ENCODE measurements at regions not wholly inside any gene's neighbourhood (a gene's known extent, or its start where the extent isn't known, plus 50 kb on each side); places are given as distances from the start of the nearest gene placed in this dataset.

GRCh38 chr2:226424971-226425370, 374.6 kb downstream of the IRS1 start:
- H3K9ac ChIP-seq (ENCODE audit: extremely low read depth, insufficient read length, low read length) = no peak overlapping the region
- WGBS (ENCODE audit: extremely low coverage, insufficient read length, low lambda C conversion rate) = no CpG with 5 or more reads among the region's 3 CpGs
- H3K4me2 ChIP-seq (ENCODE audit: insufficient read depth, insufficient read length, low read length) = no peak overlapping the region
- Mint-ChIP-seq H3K4me1 (peaks cover 15 to 20% of the 10 kb centered on the region in 2 experiments), H3K27me3 (ENCODE audit: low read depth) (no peaks in the 10 kb centered on the region), H3K27ac (peak overlapping the region in 1 of 3 experiments; percentile 58; a peak in 1 of 7 replicates), H3K36me3 (ENCODE audit: insufficient read depth in 1 of 3, low read depth in 3 of 3) (no peaks in the 10 kb centered on the region), H3K9me3 (no peaks in the 10 kb centered on the region), H3K4me3 (no peak overlapping the region)
- H3K4ac ChIP-seq (ENCODE audit: low read depth, low read length) = no peak overlapping the region
- H3K56ac ChIP-seq (ENCODE audit: insufficient read length, low read depth, low read length) = no peak overlapping the region
- no peak for DNase-seq
- H3K27me3 ChIP-seq (ENCODE audit: insufficient read depth, low read length) = no peaks in the 10 kb centered on the region
- H2BK20ac ChIP-seq (ENCODE audit: low read depth, low read length, poor library complexity, severe bottlenecking) = no peak overlapping the region
- H3K18ac ChIP-seq (ENCODE audit: insufficient read length, low read depth, low read length) = no peak overlapping the region
- no peak overlapping the region for H4K8ac ChIP-seq (replicated peaks; ENCODE audit: insufficient read length, low read depth, low read length)
- peaks cover 3% of the 10 kb centered on the region; the same call in 1 of the 2 replicates for H3K4me1 ChIP-seq (ENCODE audit: insufficient read depth, low read length)
- H3K79me1 ChIP-seq (ENCODE audit: insufficient read depth, low read depth, low read length, poor library complexity, severe bottlenecking) = no peaks in the 10 kb centered on the region
- H2AFZ ChIP-seq (ENCODE audit: low read length) = no peak overlapping the region
- H3K23ac ChIP-seq (ENCODE audit: insufficient read length, low read depth, low read length) = no peak overlapping the region
- H2AK5ac ChIP-seq (ENCODE audit: insufficient read length, low read length) = no peak overlapping the region
- H2BK12ac ChIP-seq (ENCODE audit: insufficient read length, low read depth, low read length) = no peak overlapping the region
- H4K91ac ChIP-seq (ENCODE audit: insufficient read length, low read depth, low read length) = no peak overlapping the region
- no peak overlapping the region for H2BK5ac ChIP-seq (ENCODE audit: insufficient read length, low read length)
- no peak overlapping the region for H2BK15ac ChIP-seq (ENCODE audit: low read depth, low read length)
- H3K79me2 ChIP-seq (ENCODE audit: insufficient read depth, low read length) = no peaks in the 10 kb centered on the region
- no peak overlapping the region for H3K14ac ChIP-seq (ENCODE audit: insufficient read depth, low read length)
- H2BK120ac ChIP-seq (ENCODE audit: low read depth, low read length, poor library complexity, severe bottlenecking) = no peak overlapping the region
- H3K9me3 ChIP-seq (ENCODE audit: control insufficient read depth, low read depth, low read length) = no peaks in the 10 kb centered on the region
- TF ChIP-seq CTCF (conservative IDR thresholded peaks at IDR 0.05) = no peak
- no peak overlapping the region for H4K5ac ChIP-seq (ENCODE audit: insufficient read length, low read depth, low read length)
- H3K27ac ChIP-seq (ENCODE audit: insufficient read length, low read depth, low read length) = no peak overlapping the region
- no peaks in the 10 kb centered on the region for H3K23me2 ChIP-seq (ENCODE audit: insufficient read length, low read depth, low read length, poor library complexity, severe bottlenecking)
- H4K20me1 ChIP-seq (ENCODE audit: control insufficient read depth, insufficient read depth, insufficient read length) = no peaks in the 10 kb centered on the region
- no peak overlapping the region for H3T11ph ChIP-seq (ENCODE audit: low read length)

All from H9 (cell line).